Activated CD4-positive, CD25-positive, alpha-beta regulatory T cell treated with anti-CD3 and anti-CD28 coated beads, Interleukin-2, amount 50 U/mL, for 24 hours (primary cell): ENCODE measurements at regions not wholly inside any gene's neighbourhood (a gene's known extent, or its start where the extent isn't known, plus 50 kb on each side); places are given as distances from the start of the nearest gene placed in this dataset.
A peak's percentile ranks its signal among the peaks of the same experiment; 100 is the strongest.
"Not testable (repeated sequence)": the region's sequence is repeated elsewhere in the genome, so short reads cannot be mapped to it uniquely, and the experiment has no call there.

Experiments used
- ATAC-seq, 2 donors: fragments of 150-1000 bp; cut with Tn5 transposase; one replicate each; pipeline ENCODE4 v1.10.0; 2021; ENCODE audit warnings: mild to moderate bottlenecking in 1 of 2, moderate library complexity in 1 of 2

DNA sequence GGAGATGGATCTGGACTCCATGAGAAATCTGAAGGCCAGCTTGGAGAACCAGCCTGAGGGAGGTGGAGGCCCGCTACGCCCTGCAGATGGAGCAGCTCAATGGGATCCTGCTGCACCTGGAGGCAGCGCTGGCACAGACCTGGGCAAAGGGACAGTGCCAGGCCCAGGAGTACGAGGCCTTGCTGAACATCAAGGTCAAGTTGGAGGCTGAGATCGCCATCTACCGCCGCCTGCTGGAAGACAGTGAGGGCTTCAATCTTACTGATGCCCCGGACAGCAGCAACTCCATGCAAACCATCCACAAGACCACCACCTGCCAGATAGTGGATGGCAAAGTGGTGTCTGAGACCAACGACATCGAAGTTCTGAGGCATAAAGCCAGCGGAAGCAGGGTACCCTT is 601.5 kb upstream of the ZP4 start:
- no peak for ATAC-seq

DNA sequence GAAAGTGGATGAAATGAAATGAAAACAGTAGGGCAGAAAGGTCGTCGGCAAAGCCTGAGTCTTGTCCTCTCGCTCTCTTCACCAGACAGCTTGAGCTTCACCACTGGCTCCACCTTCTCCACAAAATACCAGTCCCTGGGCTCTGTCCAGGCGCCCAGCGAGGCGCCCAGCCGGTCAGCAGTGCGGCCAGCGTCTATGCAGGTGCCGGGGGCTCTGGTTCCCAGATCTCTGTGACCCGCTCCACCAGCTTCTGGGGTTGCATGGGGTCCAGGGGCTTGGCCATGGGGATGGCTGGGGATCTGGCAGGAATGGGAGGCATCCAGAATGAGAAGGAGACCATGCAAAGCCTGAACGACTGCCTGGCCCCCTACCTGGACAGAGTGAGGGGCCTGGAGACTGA is 600.5 kb upstream of the ZP4 start:
- no peak for ATAC-seq

DNA sequence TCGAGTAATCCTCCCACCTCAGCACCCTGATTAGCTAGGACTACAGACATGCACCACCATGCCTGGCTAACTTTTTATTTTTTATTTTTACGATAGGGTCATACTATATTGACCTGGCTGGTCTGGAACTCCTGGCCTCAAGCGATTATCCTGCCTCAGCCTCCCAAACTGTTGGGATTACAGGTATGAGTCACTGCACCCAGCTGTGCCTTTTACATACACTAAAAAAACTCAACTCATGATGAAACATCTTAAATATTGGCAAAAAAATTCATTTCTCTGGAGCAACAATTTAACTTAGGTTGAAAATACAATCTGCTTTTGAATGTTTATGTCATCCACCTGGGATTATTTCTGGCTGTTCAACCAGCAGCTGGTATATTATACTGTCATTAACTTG is 598.3 kb upstream of the ZP4 start:
- ATAC-seq: no peak

DNA sequence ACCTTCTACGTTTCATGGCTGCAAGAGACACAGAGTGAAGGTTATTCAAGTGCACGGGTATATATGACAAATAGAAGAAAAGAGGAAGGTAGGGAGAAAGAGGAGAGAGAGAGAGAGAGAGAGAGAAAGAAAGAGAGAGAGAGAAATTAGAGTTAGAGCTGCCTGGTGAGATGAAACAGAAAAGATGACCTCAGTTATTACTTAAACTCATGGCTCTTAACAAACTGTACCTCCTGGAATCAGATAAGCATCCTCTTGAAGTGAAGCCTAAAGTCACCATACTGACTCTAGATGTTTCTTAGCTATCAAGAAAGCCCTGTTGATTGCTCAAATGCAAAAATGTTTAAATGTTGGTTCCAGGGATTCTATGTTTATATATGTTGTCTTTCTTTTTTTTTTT is 597.7 kb upstream of the ZP4 start:
- no peak for ATAC-seq

DNA sequence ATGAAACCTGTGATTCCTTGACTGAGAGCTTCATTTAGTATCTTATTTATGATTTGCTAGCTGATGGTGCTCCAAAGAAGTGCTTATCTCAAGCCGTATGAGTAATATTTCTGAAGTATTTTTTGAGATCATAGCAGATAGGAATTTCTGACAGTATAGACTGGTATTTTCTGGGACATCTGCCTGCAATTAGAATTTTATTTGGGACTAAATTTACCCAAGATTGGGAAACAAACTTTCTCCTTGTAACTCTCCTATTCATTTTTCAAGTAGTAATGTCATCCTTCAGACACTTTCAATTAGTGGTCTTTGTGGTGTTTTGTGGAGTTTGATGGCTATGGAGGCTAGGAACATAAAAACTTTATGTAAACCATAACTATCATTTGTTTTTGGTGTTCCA is 597.2 kb upstream of the ZP4 start:
- no peak for ATAC-seq

DNA sequence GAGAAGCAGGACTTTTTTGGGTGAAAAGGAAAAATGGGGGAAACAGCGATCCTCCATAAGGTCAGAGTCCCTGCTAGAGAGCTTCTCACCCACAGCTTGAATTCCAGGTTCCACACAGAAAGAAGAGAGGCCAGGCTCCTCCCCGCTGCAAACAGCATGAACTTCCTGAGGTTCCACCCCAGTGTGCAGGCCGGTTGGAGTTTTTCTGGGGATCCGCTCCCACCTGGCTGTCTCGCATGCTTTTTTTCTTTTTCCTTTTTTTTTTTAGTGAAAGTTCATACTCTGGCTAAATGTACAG is 595.1 kb upstream of the ZP4 start:
- no peak for ATAC-seq

DNA sequence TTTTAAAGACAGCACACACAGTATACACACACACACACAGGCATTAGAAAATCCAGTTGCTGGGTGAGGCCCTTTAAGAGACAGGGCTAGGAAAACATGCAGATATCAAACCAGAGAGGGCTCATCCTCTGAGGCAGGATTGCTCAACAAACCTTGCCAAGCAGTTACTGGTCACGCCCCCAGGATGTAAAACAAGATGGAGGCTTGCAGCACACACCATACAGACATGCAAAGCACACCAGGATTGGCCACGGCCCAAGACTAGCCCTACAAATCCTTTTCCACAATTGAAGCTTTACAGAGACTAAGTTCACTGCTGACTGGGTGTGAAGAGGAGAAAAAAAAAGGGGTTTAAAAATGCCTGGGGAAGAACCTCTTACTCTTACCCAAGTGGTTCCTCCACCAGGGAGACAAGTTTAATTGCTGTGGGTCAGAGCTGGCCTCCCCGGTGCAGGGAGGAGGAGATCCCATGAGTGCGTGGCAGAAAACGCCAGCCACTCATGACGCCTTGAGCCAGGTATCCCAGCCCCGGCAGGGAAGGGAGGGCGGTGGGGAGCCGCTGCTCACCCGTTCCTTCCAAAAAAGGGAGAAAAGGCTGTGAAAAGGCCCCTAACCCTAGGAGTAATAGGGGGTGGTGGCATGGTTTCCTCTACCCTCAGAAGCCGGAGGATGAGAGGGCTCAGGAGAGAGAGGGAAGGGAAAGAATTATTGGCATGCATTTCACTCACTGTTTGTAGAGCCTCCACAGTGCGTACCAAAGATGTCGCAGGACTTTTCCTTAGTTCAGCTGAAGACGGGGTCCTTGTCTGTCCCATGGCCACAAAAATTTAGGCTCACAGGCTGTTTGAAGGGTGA is 594.6 kb upstream of the ZP4 start:
- ATAC-seq: no peak

DNA sequence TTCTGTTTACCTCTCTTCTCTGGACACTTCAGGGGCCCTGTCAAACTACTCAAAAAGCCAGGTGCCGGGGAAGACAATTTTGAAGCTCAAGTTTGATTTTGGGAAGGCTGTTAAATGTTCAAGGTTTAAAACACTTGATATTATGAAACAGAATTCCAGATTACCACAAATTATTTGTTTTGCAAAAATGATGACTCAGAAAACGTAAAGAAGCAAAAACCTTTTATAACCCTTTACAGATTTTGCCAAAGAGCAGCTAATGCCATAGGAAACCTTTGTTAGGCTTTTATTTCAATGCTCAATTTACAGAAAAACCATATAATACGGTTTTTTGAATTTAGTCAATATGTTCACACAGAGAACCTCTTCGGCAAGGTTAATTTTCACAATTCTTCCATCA is 593.4 kb upstream of the ZP4 start:
- ATAC-seq: no peak

DNA sequence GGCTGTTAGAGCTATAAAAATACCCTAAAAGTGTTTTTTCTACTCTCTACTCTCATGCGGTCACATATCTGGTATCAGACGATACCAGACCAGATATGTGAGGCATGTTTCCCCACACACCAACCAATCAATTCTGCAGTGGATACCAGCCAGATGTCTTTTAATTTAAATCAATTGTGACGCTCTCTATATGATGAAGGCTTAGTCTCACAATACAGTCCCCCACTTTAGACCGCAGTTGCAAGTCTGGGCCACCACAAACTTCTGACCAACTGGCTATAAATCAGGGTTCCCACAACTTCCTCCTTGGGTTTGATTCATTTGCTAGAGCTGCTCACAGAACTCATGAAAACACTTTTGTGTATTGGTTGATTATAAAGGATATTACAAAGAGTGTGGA is 586.1 kb upstream of the ZP4 start:
- peak in 1 of 2 donors; percentile 17 for ATAC-seq

DNA sequence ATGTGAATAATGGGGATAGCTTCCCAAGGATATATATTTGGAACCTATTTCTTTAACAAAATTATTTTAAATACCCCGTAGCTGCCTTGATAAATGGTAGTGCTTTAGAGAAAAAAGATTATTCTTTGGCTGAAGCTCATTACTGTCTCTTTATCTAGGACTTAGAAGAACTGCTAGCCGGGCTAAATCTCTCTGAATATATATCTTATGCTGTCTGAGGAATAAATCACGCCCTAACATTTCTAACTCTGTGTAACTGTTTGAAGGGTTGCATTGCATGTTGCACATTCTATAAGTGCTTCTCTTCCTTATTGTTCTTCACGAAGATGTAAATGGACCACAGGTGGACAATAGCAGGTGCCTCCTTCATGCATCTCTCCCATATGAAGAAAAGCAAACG is 585.0 kb upstream of the ZP4 start:
- no peak for ATAC-seq

DNA sequence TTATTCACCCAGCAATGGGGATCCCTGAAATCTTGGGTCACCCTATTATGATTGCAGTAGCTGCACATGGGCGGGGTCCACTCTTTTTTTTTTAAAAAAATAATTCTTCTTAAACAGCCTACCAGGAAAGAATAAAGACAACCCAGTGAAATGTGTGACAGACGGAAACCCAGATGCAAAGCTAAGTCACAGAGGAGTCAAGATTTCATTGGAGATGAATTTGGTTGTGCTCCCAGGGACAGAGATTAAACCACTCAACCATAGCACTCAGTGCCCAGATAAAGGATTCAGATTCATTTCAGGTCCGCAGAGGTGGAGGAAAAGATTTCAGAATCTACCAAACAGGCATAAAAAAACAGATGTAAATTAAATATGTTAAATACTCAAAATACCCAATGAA is 583.5 kb upstream of the ZP4 start:
- ATAC-seq: no peak

DNA sequence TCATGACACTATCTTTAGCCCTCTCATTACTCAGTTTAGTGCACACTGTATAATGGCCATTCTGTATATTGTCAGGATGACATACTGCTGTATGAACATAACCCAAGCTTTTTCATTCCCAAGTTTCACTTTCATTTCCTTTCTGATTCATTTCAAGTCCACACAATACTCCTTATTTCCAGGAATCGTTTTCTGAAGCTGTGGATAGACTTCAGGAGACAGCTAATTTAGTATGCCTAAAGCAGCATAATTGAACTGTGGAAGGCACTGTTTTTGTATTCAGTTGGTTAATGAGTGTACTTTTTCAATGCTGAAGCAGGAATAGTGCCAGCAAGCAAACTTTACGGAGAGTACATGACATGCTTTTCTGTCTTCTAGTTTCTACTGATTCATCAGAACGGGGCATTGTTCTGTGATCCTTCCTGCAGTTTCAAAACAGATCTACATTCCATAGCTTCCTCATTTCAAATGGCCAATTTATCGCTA is 578.5 kb upstream of the ZP4 start:
- no peak for ATAC-seq

DNA sequence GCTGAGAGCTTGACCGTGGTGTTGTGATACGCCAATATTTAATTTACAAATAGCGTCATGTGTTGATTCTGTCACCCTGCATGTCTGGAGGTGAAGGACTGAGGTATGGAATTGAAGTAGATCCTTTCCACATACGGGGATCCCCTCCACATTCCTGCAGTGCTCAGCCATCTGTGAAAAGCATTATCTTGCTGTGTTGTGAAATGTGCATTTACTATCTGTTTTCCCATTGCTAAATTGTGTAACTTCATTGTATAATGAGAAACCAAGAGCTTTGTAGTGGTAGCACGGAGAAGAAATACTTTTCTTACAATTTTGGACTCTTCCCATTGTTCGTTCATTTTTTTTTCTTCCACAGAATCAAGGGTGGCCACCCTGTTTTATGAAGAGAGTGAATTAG is 577.3 kb upstream of the ZP4 start:
- ATAC-seq: no peak

DNA sequence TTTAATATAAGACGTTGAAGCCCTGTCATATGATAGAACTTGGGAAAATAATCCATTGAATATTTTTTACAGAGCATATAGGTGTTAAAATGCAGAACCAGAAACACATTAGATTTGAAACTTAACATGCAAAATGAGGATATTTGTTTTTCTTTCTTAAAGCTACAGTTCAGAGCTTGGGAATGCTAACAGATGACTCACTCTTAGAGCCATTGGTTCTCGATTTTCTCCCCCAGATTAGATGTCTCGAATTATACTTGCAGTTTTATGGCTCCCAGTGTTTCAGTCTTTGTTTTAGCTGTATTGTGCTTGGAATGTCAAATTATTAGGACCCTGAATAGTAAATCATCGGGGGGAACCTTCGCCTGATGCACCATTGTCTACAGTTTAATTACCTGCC is 575.7 kb upstream of the ZP4 start:
- no peak for ATAC-seq

DNA sequence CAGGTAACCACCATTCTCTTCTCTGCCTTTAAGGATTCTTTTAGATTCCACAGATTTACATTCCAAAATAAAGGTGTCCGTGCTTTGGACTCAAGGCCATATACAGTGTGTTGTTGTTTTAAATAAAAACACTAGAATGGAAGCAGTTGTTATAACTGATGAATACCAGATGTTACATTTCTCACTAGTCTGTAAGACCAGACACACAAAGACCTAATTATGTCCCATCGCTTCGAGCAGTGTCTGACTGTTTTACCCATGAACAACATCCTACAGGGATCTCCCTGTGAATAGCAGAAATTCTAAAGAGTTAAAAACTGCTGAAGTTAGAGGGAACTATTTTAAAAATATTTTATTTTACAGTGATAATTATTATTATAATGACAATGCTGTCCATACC is 574.7 kb upstream of the ZP4 start:
- ATAC-seq: no peak

DNA sequence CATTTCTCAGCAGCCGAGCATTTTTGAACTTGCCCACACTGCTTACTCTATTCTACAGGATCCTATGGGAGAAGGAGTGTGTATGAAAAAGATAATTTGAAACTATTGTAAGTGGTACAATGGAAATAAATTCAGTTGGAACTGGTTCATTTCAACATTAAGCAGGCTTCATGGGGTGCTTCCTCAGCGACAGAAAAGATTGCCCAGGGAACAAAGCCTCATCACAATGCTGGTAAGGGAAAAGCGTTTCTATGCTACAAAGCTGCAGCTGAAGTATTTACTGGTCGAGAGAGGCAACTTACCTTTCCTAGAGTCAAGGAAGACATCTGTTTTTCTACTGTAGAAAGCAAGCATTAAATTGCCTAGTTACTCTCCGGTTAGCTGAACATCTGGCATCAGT is 568.2 kb upstream of the ZP4 start:
- ATAC-seq: no peak

DNA sequence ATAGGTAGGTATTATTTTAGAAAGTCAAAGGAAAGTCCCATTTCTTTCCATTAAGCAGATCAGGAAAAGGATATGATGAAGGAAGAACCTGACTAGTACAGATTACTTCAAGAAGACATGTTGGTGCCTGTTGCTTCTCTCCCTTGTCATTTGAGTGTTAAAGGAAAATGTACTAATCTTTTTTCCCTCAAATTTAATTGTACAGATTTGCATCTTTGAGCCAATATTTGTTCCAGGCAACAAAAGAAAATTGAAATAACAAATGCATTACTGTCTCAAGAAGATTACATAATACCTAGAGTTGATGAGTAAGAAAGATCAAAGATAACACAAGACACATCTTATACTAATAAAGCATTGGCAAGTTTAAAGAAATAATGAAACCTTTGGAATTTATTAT is 566.9 kb upstream of the ZP4 start:
- ATAC-seq: no peak

DNA sequence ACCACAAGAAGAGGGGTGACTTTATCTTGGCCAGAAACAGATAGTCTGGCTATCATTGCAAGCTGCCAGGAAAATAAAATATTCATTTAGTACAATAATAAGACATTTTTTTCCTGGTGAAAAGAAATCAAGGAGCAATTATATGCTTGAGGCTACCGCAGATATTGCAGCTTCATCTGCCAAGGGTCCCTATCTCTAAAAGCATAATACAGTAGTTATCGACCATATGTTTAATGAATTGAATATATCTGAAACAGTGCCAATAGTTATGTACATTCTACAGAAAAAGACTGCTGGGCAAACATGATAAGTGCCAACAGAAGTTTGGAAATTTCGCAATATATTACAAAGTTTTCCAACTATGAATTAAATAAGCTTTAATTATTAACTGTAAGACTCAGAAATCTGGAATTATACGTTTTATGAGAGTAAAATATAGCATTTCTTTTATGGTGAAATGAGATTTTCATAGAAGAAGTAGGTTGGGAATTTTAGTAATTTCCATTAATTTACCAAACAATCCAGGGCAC is 561.1 kb upstream of the ZP4 start:
- ATAC-seq: no peak

DNA sequence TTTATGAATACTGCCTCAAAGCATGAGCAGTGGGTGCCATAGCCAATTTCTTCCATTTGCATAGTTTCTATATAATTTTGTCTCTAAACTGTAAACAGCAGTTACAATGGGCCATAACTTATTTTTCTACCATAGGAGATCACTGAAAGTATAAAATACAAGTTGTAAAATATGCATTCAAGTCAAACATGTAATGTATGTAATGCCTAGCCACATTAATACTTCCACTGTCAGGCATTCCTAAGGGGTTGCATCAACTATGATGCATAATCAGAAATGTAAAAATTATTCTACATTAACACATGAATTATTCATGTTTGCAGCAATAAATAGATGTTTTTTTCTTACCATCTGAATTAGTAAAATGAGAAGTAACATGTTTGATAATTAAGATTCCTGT is 560.3 kb upstream of the ZP4 start:
- ATAC-seq: no peak

DNA sequence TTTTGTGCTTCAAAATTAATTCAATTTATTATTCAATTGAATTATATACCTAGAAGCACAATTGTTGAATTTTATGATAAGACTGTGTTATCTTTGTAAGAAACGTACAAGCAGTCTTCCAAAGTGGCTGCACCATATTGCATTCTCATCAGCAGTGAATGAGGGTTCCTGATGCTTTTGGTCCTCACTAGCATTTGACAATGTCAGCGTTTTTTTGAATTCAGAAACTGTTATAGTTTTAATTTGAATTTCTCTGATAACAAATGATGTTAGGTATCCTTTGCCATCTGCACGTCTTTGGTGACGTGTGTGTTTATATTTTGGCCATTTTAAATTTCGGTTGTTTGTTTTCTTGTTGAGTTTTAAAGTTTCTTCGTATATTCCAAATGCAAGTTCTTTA is 553.0 kb upstream of the ZP4 start:
- no peak for ATAC-seq

DNA sequence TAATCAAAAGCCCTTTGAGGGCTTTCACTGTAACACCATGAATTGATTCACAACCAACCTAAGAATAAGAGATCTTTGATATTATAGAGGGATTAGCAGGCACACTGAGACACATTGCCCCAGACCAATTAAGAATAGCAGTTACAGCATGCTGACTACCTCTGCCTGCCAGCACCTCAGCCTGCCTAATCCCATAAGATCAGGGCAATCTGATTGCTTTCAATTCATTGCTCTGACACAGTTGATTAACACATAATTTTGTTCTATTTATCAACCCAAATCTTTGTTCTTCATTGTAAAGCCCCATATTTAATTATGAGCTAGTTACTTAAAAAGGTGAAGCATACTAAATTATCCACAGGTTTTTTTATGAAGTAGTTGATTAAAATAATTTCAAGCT is 548.8 kb upstream of the ZP4 start:
- no peak for ATAC-seq

DNA sequence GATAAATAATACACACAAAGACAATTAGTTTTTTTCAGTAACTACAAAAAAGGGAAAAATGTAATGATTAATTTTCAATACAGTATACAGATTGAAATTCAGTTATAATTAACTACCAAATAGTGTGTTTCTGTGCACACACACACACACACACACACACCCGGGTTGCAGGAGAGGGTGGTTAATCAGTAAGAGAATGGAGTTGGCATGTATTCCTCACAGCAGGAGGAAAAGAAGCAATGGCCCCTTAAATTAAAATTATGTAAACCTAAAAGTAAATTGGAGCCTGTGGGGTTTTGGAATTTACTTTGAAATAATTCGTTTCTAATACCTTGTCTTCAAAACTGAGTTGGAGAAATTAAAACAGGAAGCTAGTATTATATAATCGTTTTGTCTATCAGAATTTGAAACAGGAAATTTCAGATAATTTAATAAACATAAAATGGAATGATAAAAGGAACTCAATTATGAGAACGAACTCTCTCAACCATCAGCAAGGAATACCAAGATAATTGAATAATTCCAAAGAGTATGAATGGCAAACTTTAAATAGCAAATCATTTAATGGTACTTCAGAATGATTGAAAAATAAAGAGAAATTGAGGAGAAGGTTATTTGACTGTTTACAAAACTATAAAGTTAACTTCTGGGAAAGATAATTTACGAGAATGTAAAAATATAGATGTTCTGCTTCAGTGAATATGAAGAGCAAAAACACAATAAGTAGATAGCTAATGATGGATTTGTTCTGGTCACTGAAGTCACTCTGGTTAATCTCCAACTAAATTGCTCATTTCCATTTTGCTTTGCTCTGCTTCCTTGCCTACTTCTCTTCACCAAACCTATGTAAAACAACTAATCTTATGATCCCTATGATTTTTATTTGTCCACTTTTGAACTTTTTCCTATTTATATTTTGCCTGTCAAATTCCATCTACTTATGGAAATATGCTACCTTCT is 547.9 kb upstream of the ZP4 start:
- ATAC-seq: no peak

DNA sequence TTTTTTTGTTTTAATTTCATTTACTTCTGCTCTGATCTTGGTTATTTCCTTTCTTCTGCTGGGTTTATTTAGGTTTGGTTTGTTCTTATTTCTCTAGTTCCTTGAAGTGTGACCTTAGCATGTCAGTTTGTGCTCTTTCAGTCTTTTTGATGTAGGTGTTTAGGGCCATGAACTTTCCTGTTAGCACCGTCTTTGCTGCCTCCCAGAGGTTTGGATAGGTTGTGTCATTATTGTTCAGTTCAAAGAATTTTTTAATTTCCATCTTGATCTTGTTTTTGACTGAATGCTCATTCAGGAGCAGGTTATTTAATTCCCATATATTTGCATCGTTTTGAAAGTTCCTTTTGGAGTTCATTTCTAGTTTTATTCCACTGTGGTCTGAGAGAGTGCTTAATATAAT is 539.0 kb upstream of the ZP4 start:
- not testable (repeated sequence) for ATAC-seq

DNA sequence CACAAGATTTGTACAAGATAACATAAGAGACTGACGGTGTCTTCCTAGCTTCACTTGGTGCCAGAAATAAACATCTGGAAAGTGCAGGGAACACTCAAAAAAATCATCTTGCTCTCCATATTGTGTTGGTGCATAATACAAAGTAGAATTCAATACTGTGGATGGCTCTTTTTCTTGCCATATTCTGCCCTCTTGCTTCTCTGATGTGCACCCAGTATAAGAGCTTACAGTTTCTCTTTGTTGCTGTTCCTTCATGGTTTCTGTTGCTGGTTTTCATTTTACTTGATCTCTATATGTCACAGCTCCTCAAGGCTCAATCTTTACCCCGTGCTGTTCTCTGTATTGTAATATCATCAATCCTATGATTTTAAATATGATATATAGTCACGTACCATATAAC is 528.5 kb upstream of the ZP4 start:
- ATAC-seq: no peak
